ENCODE measurements at regions not wholly inside any gene's neighbourhood (a gene's known extent, or its start where the extent isn't known, plus 50 kb on each side); places are given as distances from the start of the nearest gene placed in this dataset.

GRCh38 chr4:34046580-34046979, 2197.7 kb downstream of the ARAP2 start:
- WGBS, 2 experiments (ENCODE audit: extremely low coverage in 1 of 2, insufficient coverage in 1 of 2, insufficient read length in 1 of 2, insufficient replicate concordance in 2 of 2, low coverage in 1 of 2, low lambda C conversion rate in 2 of 2, missing lambda C conversion rate in 1 of 2): 100% methylated on average over 1 of the region's 1 CpG; no CpG with 5 or more reads in 1 of the 2 experiments
- DNase-seq (ENCODE audit: low read depth in 1 of 2, low spot score in 2 of 2): no peak

More at GRCh38 chr4:34046580-34046979, 2197.7 kb downstream of the ARAP2 start:
- Histone ChIP-seq H3K79me2 (ENCODE audit: control insufficient read depth in 1 of 2, insufficient read depth in 2 of 2, low read length in 2 of 2) (no peaks in the 10 kb centered on the region), H3K18ac (ENCODE audit: extremely low read depth, low read length) (no peak overlapping the region), H3K27ac (ENCODE audit: low read depth, low read length) (no peak overlapping the region), H2BK120ac (replicated peaks; ENCODE audit: low read depth, low read length) (no peak overlapping the region), H3K4me1 (replicated peaks in 1 of 4; ENCODE audit: control insufficient read depth in 3 of 4, insufficient read depth in 4 of 4, low read length in 3 of 4) (peaks cover 0 to 2% (median 0%) of the 10 kb centered on the region in 4 experiments; a peak in 1 of 7 replicates), H2BK5ac (ENCODE audit: low read depth, low read length) (no peak overlapping the region), H2BK20ac (ENCODE audit: low read length) (no peak overlapping the region), H2BK12ac (ENCODE audit: low read depth, low read length) (no peak overlapping the region), H3K79me1 (ENCODE audit: low read depth, low read length) (no peaks in the 10 kb centered on the region), H3K14ac (ENCODE audit: insufficient read length) (no peak overlapping the region), H2AFZ (ENCODE audit: low read length) (no peak overlapping the region), H4K8ac (ENCODE audit: extremely low read depth, insufficient read depth, low read length) (no peak overlapping the region), H3K9ac (replicated peaks in 1 of 4; ENCODE audit: extremely low read depth in 1 of 4, low read depth in 3 of 4, low read length in 3 of 4) (no peak overlapping the region), H3K9me3 (ENCODE audit: insufficient read depth in 2 of 2, low read depth in 1 of 2, low read length in 1 of 2) (no peaks in the 10 kb centered on the region), H3K56ac (replicated peaks; ENCODE audit: insufficient read length, low read depth, low read length) (no peak overlapping the region), H4K20me1 (replicated peaks in 1 of 2; ENCODE audit: control insufficient read depth in 1 of 2, insufficient read depth in 2 of 2, low read length in 2 of 2) (no peaks in the 10 kb centered on the region), H3K4ac (replicated peaks; ENCODE audit: insufficient read length, low read depth, low read length) (no peak overlapping the region), H3K23me2 (ENCODE audit: low read depth, low read length) (no peaks in the 10 kb centered on the region; the same call in 1 of the 2 replicates), H3K36me3 (ENCODE audit: control insufficient read depth in 2 of 4, insufficient read depth in 4 of 4, low read length in 3 of 4) (no peaks in the 10 kb centered on the region), H3K23ac (ENCODE audit: insufficient read length) (no peak overlapping the region), H4K5ac (ENCODE audit: insufficient read length, low read depth, low read length) (no peak overlapping the region), H4K91ac (replicated peaks; ENCODE audit: insufficient read length, low read length) (no peak overlapping the region), H2AK5ac (ENCODE audit: low read depth, low read length) (no peak overlapping the region), H3K27me3 (replicated peaks in 1 of 4; ENCODE audit: control insufficient read depth in 3 of 4, extremely low read depth in 1 of 4, insufficient read depth in 3 of 4, low read length in 3 of 4) (no peaks in the 10 kb centered on the region), H3K4me2 (ENCODE audit: insufficient read depth in 1 of 2, low read depth in 2 of 2, low read length in 2 of 2) (no peak overlapping the region), H3K4me3 (ENCODE audit: extremely low read depth in 1 of 4, insufficient read depth in 2 of 4, low read depth in 3 of 4, low read length in 4 of 4) (no peak overlapping the region), H2BK15ac (ENCODE audit: low read length) (no peak overlapping the region)
- CTCF ChIA-PET (ENCODE audit: partially characterized antibody): no interaction called here
- POLR2A ChIA-PET (ENCODE audit: partially characterized antibody): no interaction called here
- peak; percentile 52 for FAIRE-seq
- TF ChIP-seq KDM1A (IDR thresholded peaks at IDR 0.05; ENCODE audit: borderline replicate concordance, low read length): no peak
